GM18502 (cell line): ENCODE measurements at regions not wholly inside any gene's neighbourhood (a gene's known extent, or its start where the extent isn't known, plus 50 kb on each side); places are given as distances from the start of the nearest gene placed in this dataset.
A peak's percentile ranks its signal among the peaks of the same experiment; 100 is the strongest.
"Not testable (repeated sequence)": the region's sequence is repeated elsewhere in the genome, so short reads cannot be mapped to it uniquely, and the experiment has no call there.

Experiments
- ATAC-seq: cut with Tn5 transposase; IDR thresholded peaks from one replicate; pipeline ENCODE4 v1.9.1; 2021; ENCODE audit warnings: mild to moderate bottlenecking; ENCODE audit not compliant: unreplicated experiment, poor library complexity

GRCh38 chr17:21756856-21757619 lies 64.7 kb downstream of the KCNJ18 start:
- ATAC-seq, result no peak

GRCh38 chr17:21759636-21760035 lies 67.3 kb downstream of the KCNJ18 start:
- not testable (repeated sequence) for ATAC-seq

GRCh38 chr17:21763738-21764340 lies 71.5 kb downstream of the KCNJ18 start:
- not testable (repeated sequence) for ATAC-seq

DNA sequence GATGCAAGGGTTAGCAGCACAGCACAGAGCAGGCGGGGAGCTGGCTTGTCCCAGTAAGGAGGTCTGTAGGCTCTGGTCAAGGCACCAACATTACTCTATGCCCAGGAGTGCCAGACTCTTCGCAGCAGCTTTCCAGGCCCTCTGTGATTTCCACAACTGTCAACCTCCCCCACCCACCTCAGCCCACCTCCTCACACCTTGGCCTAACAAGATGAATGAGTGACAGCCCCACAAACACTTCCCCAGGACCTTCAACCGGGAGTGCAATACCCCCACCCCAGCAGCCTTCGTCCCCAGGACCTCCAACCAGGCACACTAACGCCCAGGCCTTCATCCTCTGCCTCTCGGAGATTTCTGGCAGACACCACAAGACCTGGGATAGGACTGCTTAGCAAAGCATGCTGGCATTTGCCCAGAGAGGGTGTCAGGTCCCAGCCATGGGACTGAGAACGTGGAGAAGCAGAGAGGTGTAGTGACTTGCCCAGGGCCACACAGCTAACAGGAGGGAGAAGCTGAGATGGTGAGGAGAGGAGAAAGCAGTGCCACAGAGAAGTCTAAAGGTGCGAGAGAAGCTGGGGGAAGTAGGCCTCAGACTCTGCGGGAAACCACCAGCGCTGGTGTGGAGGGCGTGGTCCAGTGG lies 73.4 kb downstream of the KCNJ18 start:
- ATAC-seq, result not testable (repeated sequence)

- ATAC-seq, result not testable (repeated sequence)
Observed at GRCh38 chr17:21766565-21766964, 74.2 kb downstream of the KCNJ18 start.

DNA sequence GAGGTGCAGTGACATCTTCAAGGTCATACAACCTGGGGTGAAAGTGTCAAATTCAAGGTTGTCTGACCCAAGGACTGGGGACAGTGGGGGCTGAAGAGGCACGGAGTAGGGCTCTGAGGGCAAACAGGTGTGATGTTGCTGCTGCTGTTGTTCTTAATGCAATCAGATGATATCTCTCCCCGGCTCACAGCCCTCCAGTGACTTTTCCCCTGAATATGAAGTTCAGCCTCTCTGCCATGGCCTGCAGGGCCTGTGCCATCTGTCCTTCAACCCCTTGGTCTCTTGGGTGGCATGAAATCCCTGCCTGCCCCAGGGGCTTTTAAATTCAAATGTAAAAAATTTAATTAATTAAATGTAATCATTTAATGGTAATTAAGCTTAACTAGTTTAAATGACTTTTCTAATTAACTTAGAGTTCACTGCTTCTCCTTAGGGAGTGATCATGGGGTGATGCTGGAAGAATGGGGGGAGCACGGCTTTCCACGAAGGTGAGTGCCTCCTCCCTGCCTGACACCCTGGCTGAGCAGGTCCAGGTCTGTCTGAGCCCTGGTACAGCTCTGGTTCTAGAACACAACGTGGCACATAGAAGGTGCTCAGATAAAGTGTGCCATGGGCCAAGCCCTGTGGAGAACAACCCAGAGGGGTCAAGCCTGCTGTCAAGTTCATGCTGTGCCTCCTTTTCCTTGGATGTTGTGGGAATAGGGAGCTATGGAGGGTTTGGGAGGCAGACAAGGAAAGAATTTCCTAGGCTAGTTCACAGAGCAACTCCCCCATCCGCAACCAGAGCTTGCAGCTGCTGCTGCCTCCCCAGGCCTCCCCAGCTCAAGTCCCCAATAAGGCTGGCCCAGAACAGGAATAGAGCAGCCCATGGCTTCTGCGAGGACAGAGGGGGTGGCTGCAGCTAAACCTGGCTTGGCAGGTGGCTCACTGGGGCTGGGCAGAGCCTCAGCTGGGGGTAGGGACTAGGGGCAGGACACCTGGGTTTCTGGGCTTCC lies 75.1 kb downstream of the KCNJ18 start:
- ATAC-seq, result not testable (repeated sequence)

GRCh38 chr17:21768244-21768643 lies 75.9 kb downstream of the KCNJ18 start:
- ATAC-seq, result not testable (repeated sequence)

DNA sequence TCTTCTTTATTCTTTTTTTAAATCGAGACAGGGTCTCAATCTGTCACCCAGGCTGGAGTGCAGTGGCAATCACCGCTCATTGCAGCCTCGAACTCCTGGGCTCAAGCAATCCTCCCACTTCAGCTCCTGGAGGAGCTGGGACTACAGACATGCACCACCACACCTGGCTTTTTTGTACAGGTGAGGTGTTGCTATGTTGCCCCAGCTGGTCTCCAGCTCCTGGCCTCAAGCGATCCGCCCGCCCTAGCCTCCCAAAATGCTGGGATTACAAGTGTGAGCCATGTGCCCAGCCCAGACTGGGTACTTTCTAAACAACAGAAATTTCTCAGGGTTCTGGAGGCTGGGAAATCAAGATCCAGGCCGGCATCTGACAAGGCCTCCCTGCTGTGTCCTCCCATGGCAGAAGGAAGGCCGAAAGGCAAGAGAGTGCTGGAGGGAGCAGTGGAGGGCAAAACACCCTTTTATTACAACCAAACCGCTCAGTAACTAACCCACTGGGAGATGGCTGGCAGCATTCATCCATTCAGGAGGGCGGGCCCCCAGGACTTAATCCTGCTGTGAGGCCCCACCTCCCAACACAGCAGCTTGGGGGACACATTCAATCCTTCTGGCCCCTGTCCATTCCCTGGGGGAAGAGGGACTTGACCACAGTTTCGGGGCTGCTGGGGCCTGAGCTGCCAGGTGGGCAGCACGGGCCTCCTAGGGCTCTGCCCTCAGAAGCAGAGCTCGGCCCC lies 76.6 kb downstream of the KCNJ18 start:
- not testable (repeated sequence) for ATAC-seq

- not testable (repeated sequence) for ATAC-seq
Observed at GRCh38 chr17:21769781-21770180, 77.5 kb downstream of the KCNJ18 start.

DNA sequence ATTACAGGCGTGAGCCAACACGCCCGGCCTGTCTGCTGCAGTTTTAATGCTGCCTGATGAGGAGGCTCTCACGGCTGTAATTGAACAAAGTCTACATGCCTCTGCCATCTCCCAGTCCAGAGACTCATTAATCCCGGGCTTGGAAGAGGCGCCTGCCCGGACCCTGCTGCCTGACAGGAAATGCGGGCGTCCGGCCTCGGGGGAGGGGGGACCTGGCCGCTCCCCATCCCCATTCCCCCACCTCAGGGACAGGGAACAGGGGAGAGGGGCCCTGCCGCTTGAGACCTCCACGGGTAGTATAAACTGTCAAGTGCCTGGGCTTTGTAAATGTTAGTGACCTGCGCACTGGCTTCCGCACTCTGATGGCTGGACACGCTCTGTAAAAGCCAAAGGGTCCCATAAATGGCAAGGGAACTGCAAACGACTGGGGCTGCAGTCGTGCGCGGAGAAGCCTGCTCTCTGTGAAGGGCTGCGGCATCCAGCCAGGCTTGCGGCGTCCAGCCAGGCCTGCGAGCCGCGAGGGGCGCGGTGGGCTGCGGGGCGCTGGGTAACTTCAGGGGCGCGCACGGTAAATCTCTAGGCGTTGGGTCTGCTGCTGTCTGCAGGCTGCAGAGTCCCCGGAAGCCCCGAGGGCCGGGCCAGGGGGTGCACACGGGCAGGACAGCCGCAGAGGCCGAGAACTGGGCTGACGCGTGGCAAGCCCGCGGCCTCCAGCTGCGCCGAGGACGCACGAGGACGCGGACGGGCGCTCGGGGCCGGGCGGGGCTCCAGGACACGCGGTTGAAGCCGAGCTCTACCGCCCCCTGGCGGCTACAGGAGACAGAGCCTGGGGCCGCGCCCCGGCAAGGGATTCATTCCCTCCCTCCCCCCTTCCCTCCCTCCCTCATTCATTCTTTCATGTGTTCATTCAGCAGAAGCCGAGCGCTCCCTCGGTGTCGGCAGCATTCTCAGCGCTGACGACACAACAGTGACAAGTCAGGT lies 78.4 kb downstream of the KCNJ18 start:
- ATAC-seq, result peak; percentile 64

GRCh38 chr17:21772321-21772720 lies 80.0 kb downstream of the KCNJ18 start:
- no peak for ATAC-seq

- ATAC-seq, result not testable (repeated sequence)
Observed at GRCh38 chr17:21772991-21773713, 80.8 kb downstream of the KCNJ18 start.

GRCh38 chr17:21774263-21774662 lies 81.9 kb downstream of the KCNJ18 start:
- ATAC-seq, result no peak

DNA sequence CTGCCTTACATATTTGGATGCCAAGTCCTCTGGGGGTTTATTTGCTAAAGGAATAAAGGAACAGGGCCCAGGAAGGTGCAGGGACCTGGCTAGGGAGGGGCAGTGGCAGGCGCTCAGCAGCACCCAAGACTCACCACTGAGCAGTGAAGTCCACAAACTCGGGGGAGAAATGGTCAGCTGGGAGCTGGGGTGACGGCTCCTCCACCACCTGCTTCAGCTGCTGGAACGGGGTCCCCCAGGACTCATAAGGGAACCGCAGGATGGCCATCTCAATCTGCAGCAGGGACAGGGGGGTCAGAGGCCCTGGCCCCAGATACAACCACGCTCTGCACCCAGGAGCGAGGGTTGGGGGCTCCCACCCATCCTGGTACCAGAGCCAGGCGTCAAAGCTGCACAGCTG lies 83.2 kb downstream of the KCNJ18 start:
- not testable (repeated sequence) for ATAC-seq

- ATAC-seq, result not testable (repeated sequence)
Observed at GRCh38 chr17:21776921-21777320, 84.6 kb downstream of the KCNJ18 start.

DNA sequence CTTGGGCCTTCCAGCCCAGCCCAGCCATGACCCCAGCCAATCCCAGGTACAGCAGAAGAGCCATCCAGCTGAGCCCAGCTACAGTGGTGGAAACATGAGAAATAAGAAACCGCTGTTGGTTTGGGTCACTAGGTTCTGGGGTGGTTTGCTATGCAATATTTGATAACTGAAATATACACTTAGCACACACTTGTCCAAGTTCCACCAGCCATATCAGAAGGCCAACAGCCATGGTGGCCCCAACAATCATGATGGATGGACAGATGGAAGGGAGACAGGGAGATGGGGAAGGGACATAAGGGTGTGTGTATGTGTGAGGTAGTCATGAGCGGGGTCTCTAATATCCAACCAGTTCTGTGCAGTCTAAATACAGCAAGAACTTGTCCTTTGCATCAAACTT lies 86.5 kb downstream of the KCNJ18 start:
- not testable (repeated sequence) for ATAC-seq

- not testable (repeated sequence) for ATAC-seq
Observed at GRCh38 chr17:21780293-21780888, 88.1 kb downstream of the KCNJ18 start.
